Right lobe of liver (tissue), 6 donors: ENCODE measurements at regions not wholly inside any gene's neighbourhood (a gene's known extent, or its start where the extent isn't known, plus 50 kb on each side); places are given as distances from the start of the nearest gene placed in this dataset.

Source experiments
- ATAC-seq, 4 donors: fragments of 200-7000 bp; cut with Tn5 transposase; one replicate each; pipeline ENCODE4 v1.9.1; 2020; ENCODE audit warnings: mild to moderate bottlenecking in 4 of 4, moderate library complexity in 4 of 4
- DNase-seq, 3 donors: peaks; one replicate each; pipeline ENCODE4 v3.0.0-alpha.2; 2020
- H3K27ac ChIP-seq, 3 donors: fragments of 200-600 bp; one replicate each; pipeline ENCODE4 v1.8.0; 2022
- H3K27me3 ChIP-seq, 2 donors: fragments of 200-600 bp; one replicate each; pipeline ENCODE4 v1.8.0; 2022
- H3K36me3 ChIP-seq, 4 donors: fragments of 200-600 bp; sonication (generic) in 1 of 4; one replicate each; pipeline versions ENCODE4 v1.5.1 to v1.8.0; 2017 to 2022; ENCODE audit warnings: control low read depth in 1 of 4
- H3K4me1 ChIP-seq, 4 donors: fragments of 200-600 bp; sonication (generic) in 1 of 4; one replicate each; pipeline versions ENCODE4 v1.5.1 to v1.8.0; 2017 to 2022; ENCODE audit warnings: control low read depth in 1 of 4
- H3K4me3 ChIP-seq, 3 donors: fragments of 200-600 bp; one replicate each; pipeline ENCODE4 v1.8.0; 2022
- H3K9me3 ChIP-seq, 4 donors: fragments of 200-600 bp; sonication (generic) in 1 of 4; one replicate each; pipeline versions ENCODE4 v1.5.1 to v1.8.0; 2017 to 2022; ENCODE audit warnings: control low read depth in 1 of 4
- CTCF ChIP-seq, 4 donors: fragments of 200-600 bp in 3 of 4; fragments of 450-650 bp in 1 of 4; IDR thresholded peaks; one replicate each; pipeline versions ENCODE4 v1.5.1 to v1.8.0; 2016 to 2022; ENCODE audit warnings: antibody characterized with exemption in 4 of 4, mild to moderate bottlenecking in 2 of 4
- POLR2A ChIP-seq: fragments of 450-650 bp; IDR thresholded peaks from one replicate; pipeline ENCODE4 v1.6.1; 2017; ENCODE audit warnings: antibody characterized with exemption, mild to moderate bottlenecking
- WGBS: methylation state at CpG from one replicate; pipeline ENCODE4 v1.1.6; 2018; ENCODE audit warnings: low coverage, low lambda C conversion rate; ENCODE audit not compliant: insufficient coverage; ENCODE audit errors: missing lambda C conversion rate; 5-methylcytosine and 5-hydroxymethylcytosine counted together
- intact Hi-C, 2 donors: fragments of 100-400 bp; cut with DNase I; formaldehyde crosslinking; loops; one replicate each; pipeline versions ENCODE4 v1.11.2 to v1.14.1; 2022
- donor health status: DM: no; HTN: yes; CAD: no.
- donor health status: DM: no; HTN: no; CAD: no.
- donor health status: DM: no; HTN: no; CAD: no.
- donor health status: DM: no; HTN: yes; CAD: no.
- donor health status: DM: no; HTN: yes; CAD: no.

- H3K27ac ChIP-seq, result no peak overlapping the region
- no peak for TF ChIP-seq CTCF (IDR thresholded peaks at IDR 0.05)
- no peak for TF ChIP-seq POLR2A
- WGBS, result 45% methylated on average over 2 of the region's 2 CpGs
- H3K36me3 ChIP-seq, result no peaks in the 10 kb centered on the region
- no peak overlapping the region for H3K4me3 ChIP-seq
- no peaks in the 10 kb centered on the region for H3K9me3 ChIP-seq
- H3K4me1 ChIP-seq, result no peaks in the 10 kb centered on the region
- ATAC-seq (peak in 2 of 4 donors; percentile 32 to 40), DNase-seq (no peak)
- intact Hi-C loops, result loop anchor here in 1 of 2 donors (10.0 kb wide), 1 partner anchor 61 kb away; no protein-coding TSS in a partner anchor
- H3K27me3 ChIP-seq, result no peaks in the 10 kb centered on the region
Measured at GRCh38 chr21:14685568-14685967, 139.5 kb upstream of the SAMSN1 start.

- DNase-seq (no peak), ATAC-seq (no peak)
- H3K27ac ChIP-seq, result no peak overlapping the region
- WGBS, result 77% methylated on average over 2 of the region's 4 CpGs
- intact Hi-C loops, result loop anchor here in 1 of 2 donors (10.0 kb wide), 1 partner anchor 59 kb away; no protein-coding TSS in a partner anchor
- H3K27me3 ChIP-seq, result no peaks in the 10 kb centered on the region
- no peak overlapping the region for H3K4me3 ChIP-seq
- no peaks in the 10 kb centered on the region for H3K36me3 ChIP-seq
- no peak for TF ChIP-seq POLR2A
- TF ChIP-seq CTCF (IDR thresholded peaks at IDR 0.05), result no peak
- H3K9me3 ChIP-seq, result no peaks in the 10 kb centered on the region
- H3K4me1 ChIP-seq, result no peaks in the 10 kb centered on the region
Measured at GRCh38 chr21:14684071-14684470, 138.0 kb upstream of the SAMSN1 start.

- intact Hi-C loops, result loop anchor here in 1 of 2 donors (10.0 kb wide), 1 partner anchor 58 kb away; no protein-coding TSS in a partner anchor
- no peaks in the 10 kb centered on the region for H3K36me3 ChIP-seq
- no peak overlapping the region for H3K27ac ChIP-seq
- no peak overlapping the region for H3K4me3 ChIP-seq
- H3K9me3 ChIP-seq, result no peaks in the 10 kb centered on the region
- no peaks in the 10 kb centered on the region for H3K27me3 ChIP-seq
- no peaks in the 10 kb centered on the region for H3K4me1 ChIP-seq
- DNase-seq (no peak), ATAC-seq (no peak)
- TF ChIP-seq CTCF (IDR thresholded peaks at IDR 0.05) (no peak), POLR2A (no peak)
Measured at GRCh38 chr21:14683063-14683462, 136.9 kb upstream of the SAMSN1 start.

GRCh38 chr21:14678973-14679574 lies 133.0 kb upstream of the SAMSN1 start:
- intact Hi-C loops, result no loop called here
- Histone ChIP-seq H3K36me3 (no peaks in the 10 kb centered on the region), H3K4me1 (no peaks in the 10 kb centered on the region), H3K27ac (no peak overlapping the region), H3K27me3 (no peaks in the 10 kb centered on the region), H3K9me3 (no peaks in the 10 kb centered on the region), H3K4me3 (no peak overlapping the region)
- no peak for TF ChIP-seq CTCF (IDR thresholded peaks at IDR 0.05)
- TF ChIP-seq POLR2A, result no peak
- WGBS, result 41% methylated on average over 3 of the region's 3 CpGs
- DNase-seq (no peak), ATAC-seq (no peak)
